ENCODE measurements at regions not wholly inside any gene's neighbourhood (a gene's known extent, or its start where the extent isn't known, plus 50 kb on each side); places are given as distances from the start of the nearest gene placed in this dataset.

DNA sequence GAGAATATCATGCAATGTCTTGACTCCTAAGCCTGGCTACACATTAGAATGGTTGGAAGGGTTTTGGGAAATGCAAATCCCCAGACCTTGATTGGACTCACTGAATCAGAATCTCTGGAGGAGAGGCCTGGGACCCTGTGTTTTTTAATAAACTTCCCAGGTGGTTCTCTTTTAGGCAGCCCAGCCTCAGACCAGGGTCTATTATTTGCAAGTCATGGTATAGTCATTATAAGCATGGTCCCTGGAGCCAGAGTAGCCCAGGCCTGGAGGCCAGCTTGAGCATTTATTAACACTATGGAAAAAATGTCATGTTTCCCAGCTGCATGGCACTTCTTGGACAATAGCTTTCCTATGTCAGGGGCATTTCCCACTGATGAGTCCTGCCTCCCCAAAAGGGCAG is 266.9 kb downstream of the NPIPA8 start:
- TF ChIP-seq, protein P1, sequence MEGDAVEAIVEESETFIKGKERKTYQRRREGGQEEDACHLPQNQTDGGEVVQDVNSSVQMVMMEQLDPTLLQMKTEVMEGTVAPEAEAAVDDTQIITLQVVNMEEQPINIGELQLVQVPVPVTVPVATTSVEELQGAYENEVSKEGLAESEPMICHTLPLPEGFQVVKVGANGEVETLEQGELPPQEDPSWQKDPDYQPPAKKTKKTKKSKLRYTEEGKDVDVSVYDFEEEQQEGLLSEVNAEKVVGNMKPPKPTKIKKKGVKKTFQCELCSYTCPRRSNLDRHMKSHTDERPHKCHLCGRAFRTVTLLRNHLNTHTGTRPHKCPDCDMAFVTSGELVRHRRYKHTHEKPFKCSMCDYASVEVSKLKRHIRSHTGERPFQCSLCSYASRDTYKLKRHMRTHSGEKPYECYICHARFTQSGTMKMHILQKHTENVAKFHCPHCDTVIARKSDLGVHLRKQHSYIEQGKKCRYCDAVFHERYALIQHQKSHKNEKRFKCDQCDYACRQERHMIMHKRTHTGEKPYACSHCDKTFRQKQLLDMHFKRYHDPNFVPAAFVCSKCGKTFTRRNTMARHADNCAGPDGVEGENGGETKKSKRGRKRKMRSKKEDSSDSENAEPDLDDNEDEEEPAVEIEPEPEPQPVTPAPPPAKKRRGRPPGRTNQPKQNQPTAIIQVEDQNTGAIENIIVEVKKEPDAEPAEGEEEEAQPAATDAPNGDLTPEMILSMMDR (IDR thresholded peaks at IDR 0.05), result no peak
- TF ChIP-seq POLR2A (IDR thresholded peaks at IDR 0.05; ENCODE audit: low read depth) (no peak), POLR2AphosphoS5 (IDR thresholded peaks at IDR 0.05) (no peak)
